ENCODE measurements at regions not wholly inside any gene's neighbourhood (a gene's known extent, or its start where the extent isn't known, plus 50 kb on each side); places are given as distances from the start of the nearest gene placed in this dataset.

DNA sequence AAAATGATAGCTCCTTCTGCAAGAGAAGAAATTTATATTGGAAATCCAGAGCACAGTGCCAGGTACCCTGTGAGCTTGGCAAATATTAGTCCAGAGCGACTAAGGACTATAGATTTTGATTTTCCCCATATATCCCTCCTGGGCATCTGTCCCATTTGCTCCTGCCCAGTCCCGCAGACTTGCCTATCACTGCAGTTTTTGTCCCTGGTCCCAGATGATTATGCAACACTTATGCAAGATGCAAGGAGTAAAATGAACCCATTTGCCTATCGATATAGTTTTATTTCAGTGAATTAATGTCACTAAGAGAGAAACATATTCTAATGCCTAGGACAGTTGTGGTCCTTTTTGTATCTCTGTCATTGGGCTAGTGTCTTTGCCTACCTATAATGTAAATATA is 215.9 kb upstream of the BMP4 start:
- Histone ChIP-seq H3K23ac (ENCODE audit: low read length) (no peak overlapping the region), H2BK120ac (ENCODE audit: low read depth, low read length) (no peak overlapping the region), H4K5ac (ENCODE audit: low read length) (no peak overlapping the region), H2BK5ac (ENCODE audit: low read length) (no peak overlapping the region), H3K56ac (ENCODE audit: low read length) (no peak overlapping the region), H3K4ac (ENCODE audit: low read depth, low read length) (no peak overlapping the region), H4K8ac (ENCODE audit: low read depth, low read length) (no peak overlapping the region), H3K9ac (ENCODE audit: low read length) (no peak overlapping the region), H2AK5ac (ENCODE audit: low read length) (no peak overlapping the region), H3K79me2 (ENCODE audit: control insufficient read depth, insufficient read depth, low read length) (no peaks in the 10 kb centered on the region), H3K27me3 (ENCODE audit: insufficient read depth, low read length, poor library complexity) (no peaks in the 10 kb centered on the region), H3K4me3 (ENCODE audit: low read length) (no peak overlapping the region), H3K79me1 (ENCODE audit: low read length) (no peaks in the 10 kb centered on the region), H3K18ac (ENCODE audit: low read length) (no peak overlapping the region), H3K4me2 (ENCODE audit: low read length) (no peak overlapping the region), H3K27ac (ENCODE audit: low read depth, low read length) (no peak overlapping the region), H2BK15ac (replicated peaks; ENCODE audit: low read depth) (no peak overlapping the region), H3K36me3 (ENCODE audit: control insufficient read depth, insufficient read depth, low read length) (no peaks in the 10 kb centered on the region), H3K4me1 (ENCODE audit: control insufficient read depth, low read depth, low read length) (peaks cover 4% of the 10 kb centered on the region)
- no peak for DNase-seq
- WGBS (ENCODE audit: extremely low coverage, insufficient coverage, low lambda C conversion rate), result no CpG with 5 or more reads among the region's 3 CpGs

DNA sequence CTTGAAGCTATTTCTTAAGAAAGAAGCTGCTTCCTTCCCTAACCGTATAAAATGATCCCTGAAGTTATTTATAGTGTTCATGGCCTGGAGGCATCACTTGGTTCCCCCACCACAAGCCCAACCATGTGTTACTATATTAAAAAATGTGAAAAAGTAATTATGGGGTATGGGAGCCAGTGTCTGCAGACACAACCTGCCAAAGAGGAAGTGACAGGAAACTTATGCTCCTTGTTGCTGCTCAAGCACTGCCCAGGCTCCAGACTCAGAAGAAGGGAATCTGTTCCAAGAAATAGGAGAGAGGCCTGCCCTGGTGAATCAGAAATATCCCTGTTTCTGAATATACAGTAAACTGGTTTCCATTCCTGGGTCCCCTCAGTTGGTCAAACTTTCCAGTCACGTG is 217.2 kb upstream of the BMP4 start:
- H3K4me1 ChIP-seq (ENCODE audit: control insufficient read depth, low read depth, low read length), result peaks cover 4% of the 10 kb centered on the region
- no peak overlapping the region for H3K23ac ChIP-seq (ENCODE audit: low read length)
- no peaks in the 10 kb centered on the region for H3K27me3 ChIP-seq (ENCODE audit: insufficient read depth, low read length, poor library complexity)
- no CpG with 5 or more reads among the region's 2 CpGs for WGBS (ENCODE audit: extremely low coverage, insufficient coverage, low lambda C conversion rate)
- no peaks in the 10 kb centered on the region for H3K79me1 ChIP-seq (ENCODE audit: low read length)
- H4K8ac ChIP-seq (ENCODE audit: low read depth, low read length), result no peak overlapping the region
- H2BK15ac ChIP-seq (replicated peaks; ENCODE audit: low read depth), result no peak overlapping the region
- no peak overlapping the region for H3K4me3 ChIP-seq (ENCODE audit: low read length)
- H3K36me3 ChIP-seq (ENCODE audit: control insufficient read depth, insufficient read depth, low read length), result no peaks in the 10 kb centered on the region
- H3K4me2 ChIP-seq (ENCODE audit: low read length), result no peak overlapping the region
- H3K56ac ChIP-seq (ENCODE audit: low read length), result peak overlapping the region; percentile 46
- no peak overlapping the region for H4K5ac ChIP-seq (ENCODE audit: low read length)
- no peak overlapping the region for H3K27ac ChIP-seq (ENCODE audit: low read depth, low read length)
- H3K4ac ChIP-seq (ENCODE audit: low read depth, low read length), result no peak overlapping the region
- H3K18ac ChIP-seq (ENCODE audit: low read length), result no peak overlapping the region
- H2AK5ac ChIP-seq (ENCODE audit: low read length), result no peak overlapping the region
- no peak overlapping the region for H2BK120ac ChIP-seq (ENCODE audit: low read depth, low read length)
- no peak overlapping the region for H3K9ac ChIP-seq (ENCODE audit: low read length)
- H3K79me2 ChIP-seq (ENCODE audit: control insufficient read depth, insufficient read depth, low read length), result no peaks in the 10 kb centered on the region
- no peak overlapping the region for H2BK5ac ChIP-seq (ENCODE audit: low read length)
- DNase-seq, result no peak

DNA sequence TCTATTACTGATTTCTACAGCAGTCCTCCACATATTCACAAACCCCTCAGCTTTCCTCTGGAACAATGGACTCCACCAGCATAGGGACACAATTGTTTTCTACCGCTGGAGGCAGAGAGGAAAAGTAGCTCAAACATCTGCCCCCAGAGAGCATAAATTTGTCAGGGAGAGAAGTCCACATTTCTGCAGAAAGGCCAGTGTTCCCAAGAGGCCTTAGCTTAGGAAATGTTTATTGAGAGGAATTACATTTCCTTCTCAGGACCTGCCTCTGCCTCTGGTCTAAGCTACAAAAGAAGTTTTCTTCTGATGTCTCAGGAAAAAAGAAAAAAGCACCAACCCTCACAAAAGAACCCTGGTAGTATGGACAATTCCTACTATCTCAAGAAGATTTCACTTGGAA is 217.8 kb upstream of the BMP4 start:
- H3K56ac ChIP-seq (ENCODE audit: low read length), result peak overlapping the region; percentile 46
- H3K27me3 ChIP-seq (ENCODE audit: insufficient read depth, low read length, poor library complexity), result no peaks in the 10 kb centered on the region
- no peak overlapping the region for H4K8ac ChIP-seq (ENCODE audit: low read depth, low read length)
- DNase-seq, result no peak
- no peaks in the 10 kb centered on the region for H3K79me1 ChIP-seq (ENCODE audit: low read length)
- no peak overlapping the region for H3K9ac ChIP-seq (ENCODE audit: low read length)
- H4K5ac ChIP-seq (ENCODE audit: low read length), result no peak overlapping the region
- peaks cover 4% of the 10 kb centered on the region for H3K4me1 ChIP-seq (ENCODE audit: control insufficient read depth, low read depth, low read length)
- H3K18ac ChIP-seq (ENCODE audit: low read length), result no peak overlapping the region
- H3K4me2 ChIP-seq (ENCODE audit: low read length), result no peak overlapping the region
- no peak overlapping the region for H3K4ac ChIP-seq (ENCODE audit: low read depth, low read length)
- H2BK120ac ChIP-seq (ENCODE audit: low read depth, low read length), result no peak overlapping the region
- H2BK5ac ChIP-seq (ENCODE audit: low read length), result peak overlapping the region; percentile 22
- no peak overlapping the region for H3K27ac ChIP-seq (ENCODE audit: low read depth, low read length)
- no peak overlapping the region for H2AK5ac ChIP-seq (ENCODE audit: low read length)
- WGBS (ENCODE audit: extremely low coverage, insufficient coverage, low lambda C conversion rate), result no CpG with 5 or more reads among the region's 1 CpG
- H3K36me3 ChIP-seq (ENCODE audit: control insufficient read depth, insufficient read depth, low read length), result no peaks in the 10 kb centered on the region
- H3K4me3 ChIP-seq (ENCODE audit: low read length), result no peak overlapping the region
- H3K79me2 ChIP-seq (ENCODE audit: control insufficient read depth, insufficient read depth, low read length), result no peaks in the 10 kb centered on the region
- no peak overlapping the region for H2BK15ac ChIP-seq (replicated peaks; ENCODE audit: low read depth)
- peak overlapping the region; percentile 6 for H3K23ac ChIP-seq (ENCODE audit: low read length)

- no peak overlapping the region for H2BK120ac ChIP-seq (ENCODE audit: low read depth, low read length)
- no peak overlapping the region for H3K23ac ChIP-seq (ENCODE audit: low read length)
- H3K79me2 ChIP-seq (ENCODE audit: control insufficient read depth, insufficient read depth, low read length), result no peaks in the 10 kb centered on the region
- H2BK5ac ChIP-seq (ENCODE audit: low read length), result no peak overlapping the region
- peak; percentile 87 for DNase-seq
- no peaks in the 10 kb centered on the region for H3K27me3 ChIP-seq (ENCODE audit: insufficient read depth, low read length, poor library complexity)
- H3K36me3 ChIP-seq (ENCODE audit: control insufficient read depth, insufficient read depth, low read length), result no peaks in the 10 kb centered on the region
- H3K9ac ChIP-seq (ENCODE audit: low read length), result no peak overlapping the region
- no peak overlapping the region for H3K4me2 ChIP-seq (ENCODE audit: low read length)
- H3K4me3 ChIP-seq (ENCODE audit: low read length), result no peak overlapping the region
- H3K4ac ChIP-seq (ENCODE audit: low read depth, low read length), result no peak overlapping the region
- H3K56ac ChIP-seq (ENCODE audit: low read length), result peak overlapping the region; percentile 51
- H3K27ac ChIP-seq (ENCODE audit: low read depth, low read length), result no peak overlapping the region
- no CpG with 5 or more reads among the region's 4 CpGs for WGBS (ENCODE audit: extremely low coverage, insufficient coverage, low lambda C conversion rate)
- H3K4me1 ChIP-seq (ENCODE audit: control insufficient read depth, low read depth, low read length), result peaks cover 4% of the 10 kb centered on the region
- no peak overlapping the region for H2AK5ac ChIP-seq (ENCODE audit: low read length)
- H2BK15ac ChIP-seq (replicated peaks; ENCODE audit: low read depth), result no peak overlapping the region
- no peak overlapping the region for H4K8ac ChIP-seq (ENCODE audit: low read depth, low read length)
- H3K79me1 ChIP-seq (ENCODE audit: low read length), result no peaks in the 10 kb centered on the region
- H4K5ac ChIP-seq (ENCODE audit: low read length), result no peak overlapping the region
- H3K18ac ChIP-seq (ENCODE audit: low read length), result no peak overlapping the region
Observed at GRCh38 chr14:54175298-54175942, 218.8 kb upstream of the BMP4 start.

DNA sequence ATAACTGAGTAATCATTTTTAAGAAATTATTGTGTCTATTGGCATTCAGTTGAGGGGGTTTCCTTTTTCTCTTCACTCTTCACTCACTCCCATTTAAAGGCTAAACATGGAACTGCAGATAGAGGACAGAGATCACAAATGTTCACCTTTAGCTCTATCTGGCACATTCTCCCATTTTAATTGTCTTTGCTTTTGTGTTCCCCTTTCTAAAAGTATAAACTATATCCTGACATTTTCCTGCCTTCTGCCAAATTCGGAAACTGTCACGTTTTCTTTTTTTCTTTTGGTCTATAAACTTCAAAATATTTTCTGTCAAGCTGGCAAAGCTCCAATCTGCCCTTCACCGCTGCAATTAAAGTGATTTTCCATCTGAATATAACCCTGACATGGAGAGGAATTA is 219.8 kb upstream of the CDKN3 start:
- no peaks in the 10 kb centered on the region for H3K27me3 ChIP-seq (ENCODE audit: insufficient read depth, low read length, poor library complexity)
- no peak overlapping the region for H4K8ac ChIP-seq (ENCODE audit: low read depth, low read length)
- H3K36me3 ChIP-seq (ENCODE audit: control insufficient read depth, insufficient read depth, low read length), result no peaks in the 10 kb centered on the region
- H3K27ac ChIP-seq (ENCODE audit: low read depth, low read length), result no peak overlapping the region
- H2BK5ac ChIP-seq (ENCODE audit: low read length), result no peak overlapping the region
- no peak overlapping the region for H4K5ac ChIP-seq (ENCODE audit: low read length)
- no peak overlapping the region for H3K56ac ChIP-seq (ENCODE audit: low read length)
- no peak overlapping the region for H3K4me2 ChIP-seq (ENCODE audit: low read length)
- H2BK120ac ChIP-seq (ENCODE audit: low read depth, low read length), result no peak overlapping the region
- DNase-seq, result no peak
- H3K4me1 ChIP-seq (ENCODE audit: control insufficient read depth, low read depth, low read length), result peaks cover 4% of the 10 kb centered on the region
- whole genome bisulfite sequencing (ENCODE audit: extremely low coverage, insufficient coverage, low lambda C conversion rate), result no CpG with 5 or more reads among the region's 3 CpGs
- no peak overlapping the region for H2AK5ac ChIP-seq (ENCODE audit: low read length)
- no peaks in the 10 kb centered on the region for H3K79me1 ChIP-seq (ENCODE audit: low read length)
- no peak overlapping the region for H3K18ac ChIP-seq (ENCODE audit: low read length)
- H3K4me3 ChIP-seq (ENCODE audit: low read length), result no peak overlapping the region
- no peak overlapping the region for H3K23ac ChIP-seq (ENCODE audit: low read length)
- no peak overlapping the region for H3K4ac ChIP-seq (ENCODE audit: low read depth, low read length)
- H3K9ac ChIP-seq (ENCODE audit: low read length), result no peak overlapping the region
- H2BK15ac ChIP-seq (replicated peaks; ENCODE audit: low read depth), result no peak overlapping the region
- H3K79me2 ChIP-seq (ENCODE audit: control insufficient read depth, insufficient read depth, low read length), result no peaks in the 10 kb centered on the region
